ENCODE measurements at regions not wholly inside any gene's neighbourhood (a gene's known extent, or its start where the extent isn't known, plus 50 kb on each side); places are given as distances from the start of the nearest gene placed in this dataset.

DNA sequence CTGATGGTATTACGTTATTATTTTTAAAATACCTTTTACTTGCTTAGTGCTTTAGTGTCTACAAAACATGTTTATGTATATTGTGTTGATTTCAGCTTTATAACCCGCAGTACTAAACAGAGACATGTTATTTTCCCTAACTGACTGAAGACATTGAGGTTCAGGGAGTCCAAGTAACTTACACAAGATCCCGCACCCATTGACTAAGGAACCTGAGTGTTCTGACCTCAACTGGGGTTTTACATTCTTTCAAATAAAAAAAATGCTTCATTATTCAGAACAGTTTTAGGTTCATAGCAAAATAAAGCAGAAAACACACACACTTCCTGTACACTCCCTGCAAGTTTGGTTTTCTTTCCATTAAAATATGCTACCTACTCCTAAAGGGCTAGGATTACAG is 60.4 kb upstream of the METAP2 start:
- TF ChIP-seq CREB1 (IDR thresholded peaks at IDR 0.05; ENCODE audit: low read depth) (no peak), HDGF (IDR thresholded peaks at IDR 0.05) (no peak), EP300 (IDR thresholded peaks at IDR 0.05; ENCODE audit: borderline replicate concordance in 1 of 2, control insufficient read depth in 1 of 2, low read depth in 2 of 2, low read length in 2 of 2) (no peak), SMC3 (IDR thresholded peaks at IDR 0.05; ENCODE audit: borderline replicate concordance, low read length) (no peak), SUZ12 (IDR thresholded peaks at IDR 0.05; ENCODE audit: unreplicated experiment) (no peak), POLR2AphosphoS5 (IDR thresholded peaks at IDR 0.05; ENCODE audit: low read length) (no peak), ATF7 (IDR thresholded peaks at IDR 0.05; ENCODE audit: low read depth) (no peak), POLR2AphosphoS2 (IDR thresholded peaks at IDR 0.05; ENCODE audit: low read depth, low read length) (no peak), RELA (IDR thresholded peaks at IDR 0.05; ENCODE audit: borderline replicate concordance, partially characterized antibody) (no peak), HDAC2 (IDR thresholded peaks at IDR 0.05) (no peak), BMI1 (IDR thresholded peaks at IDR 0.05; ENCODE audit: borderline replicate concordance) (no peak)
- TF ChIP-seq, protein P1, sequence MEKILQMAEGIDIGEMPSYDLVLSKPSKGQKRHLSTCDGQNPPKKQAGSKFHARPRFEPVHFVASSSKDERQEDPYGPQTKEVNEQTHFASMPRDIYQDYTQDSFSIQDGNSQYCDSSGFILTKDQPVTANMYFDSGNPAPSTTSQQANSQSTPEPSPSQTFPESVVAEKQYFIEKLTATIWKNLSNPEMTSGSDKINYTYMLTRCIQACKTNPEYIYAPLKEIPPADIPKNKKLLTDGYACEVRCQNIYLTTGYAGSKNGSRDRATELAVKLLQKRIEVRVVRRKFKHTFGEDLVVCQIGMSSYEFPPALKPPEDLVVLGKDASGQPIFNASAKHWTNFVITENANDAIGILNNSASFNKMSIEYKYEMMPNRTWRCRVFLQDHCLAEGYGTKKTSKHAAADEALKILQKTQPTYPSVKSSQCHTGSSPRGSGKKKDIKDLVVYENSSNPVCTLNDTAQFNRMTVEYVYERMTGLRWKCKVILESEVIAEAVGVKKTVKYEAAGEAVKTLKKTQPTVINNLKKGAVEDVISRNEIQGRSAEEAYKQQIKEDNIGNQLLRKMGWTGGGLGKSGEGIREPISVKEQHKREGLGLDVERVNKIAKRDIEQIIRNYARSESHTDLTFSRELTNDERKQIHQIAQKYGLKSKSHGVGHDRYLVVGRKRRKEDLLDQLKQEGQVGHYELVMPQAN (conservative IDR thresholded peaks at IDR 0.05), result no peak

All from GM12878 (cell line).